GM23338 (cell line): ENCODE measurements at regions not wholly inside any gene's neighbourhood (a gene's known extent, or its start where the extent isn't known, plus 50 kb on each side); places are given as distances from the start of the nearest gene placed in this dataset.

ENCODE experiments used
- ATAC-seq: fragments of 200-7000 bp; cut with Tn5 transposase; 3 replicates; pipeline ENCODE4 v1.9.1; 2020
- DNase-seq: peaks from one replicate; pipeline ENCODE4 v3.0.0-alpha.2; 2015; ENCODE audit warnings: low spot score
- H2AFZ ChIP-seq: fragments of 200-600 bp; sonication (generic); 2 replicates; pipeline ENCODE4 v1.8.0; 2016; ENCODE audit warnings: antibody characterized with exemption, mild to moderate bottlenecking, moderate library complexity
- H3F3A ChIP-seq: fragments of 200-600 bp; sonication (generic); replicated peaks from 2 replicates; pipeline ENCODE4 v1.8.0; 2017; ENCODE audit warnings: antibody characterized with exemption, mixed run types, low read depth
- H3K27ac ChIP-seq: fragments of 200-600 bp; sonication (generic); 2 replicates; pipeline ENCODE4 v1.6.1; 2016; ENCODE audit warnings: low read depth
- H3K27me3 ChIP-seq: fragments of 200-600 bp; sonication (generic); 2 replicates; pipeline ENCODE4 v1.8.0; 2016; ENCODE audit warnings: mild to moderate bottlenecking, mixed run types, moderate library complexity; ENCODE audit not compliant: insufficient read depth
- H3K36me3 ChIP-seq: fragments of 200-600 bp; sonication (generic); 2 replicates; pipeline ENCODE4 v1.8.0; 2016; ENCODE audit warnings: mild to moderate bottlenecking; ENCODE audit not compliant: insufficient read depth
- H3K4me1 ChIP-seq: fragments of 200-600 bp; sonication (generic); 2 replicates; pipeline ENCODE4 v1.8.0; 2016; ENCODE audit warnings: mild to moderate bottlenecking, moderate library complexity; ENCODE audit not compliant: insufficient read depth
- H3K4me2 ChIP-seq: fragments of 200-600 bp; sonication (generic); 2 replicates; pipeline ENCODE4 v1.7.1; 2017; ENCODE audit warnings: mixed run types
- H3K4me3 ChIP-seq: fragments of 200-600 bp; sonication (generic); 2 replicates; pipeline ENCODE4 v1.6.1; 2016; ENCODE audit warnings: mixed run types
- H3K79me2 ChIP-seq: fragments of 200-600 bp; sonication (generic); replicated peaks from 2 replicates; pipeline ENCODE4 v1.8.0; 2017; ENCODE audit warnings: mild to moderate bottlenecking; ENCODE audit not compliant: insufficient read depth
- H3K9me2 ChIP-seq: fragments of 200-600 bp; sonication (generic); 2 replicates; pipeline ENCODE4 v1.8.0; 2017; ENCODE audit not compliant: insufficient read depth
- H4K20me1 ChIP-seq: fragments of 200-600 bp; sonication (generic); replicated peaks from 2 replicates; pipeline ENCODE4 v1.8.0; 2017; ENCODE audit warnings: mild to moderate bottlenecking; ENCODE audit not compliant: insufficient read depth
- H3K27ac Mint-ChIP-seq: 2 replicates; pipeline ENCODE4 v1.8.0; 2020; ENCODE audit warnings: inconsistent platforms, mild to moderate bottlenecking, moderate library complexity, mixed read lengths
- H3K27me3 Mint-ChIP-seq: 3 replicates; pipeline ENCODE4 v1.8.0; 2022; ENCODE audit warnings: low read depth, mild to moderate bottlenecking, moderate library complexity, mixed read lengths, inconsistent platforms; ENCODE audit not compliant: insufficient read depth, poor library complexity
- H3K36me3 Mint-ChIP-seq: 3 replicates; pipeline ENCODE4 v1.8.0; 2021; ENCODE audit warnings: low read depth, mild to moderate bottlenecking, inconsistent platforms, moderate library complexity, mixed read lengths
- H3K4me1 Mint-ChIP-seq: 3 replicates; pipeline ENCODE4 v1.8.0; 2020; ENCODE audit warnings: mild to moderate bottlenecking, inconsistent platforms, mixed read lengths
- H3K4me3 Mint-ChIP-seq: 3 replicates; pipeline ENCODE4 v1.8.0; 2021; ENCODE audit warnings: moderate library complexity, mild to moderate bottlenecking, inconsistent platforms, mixed read lengths
- H3K9me3 Mint-ChIP-seq: 3 replicates; pipeline ENCODE4 v1.8.0; 2020; ENCODE audit warnings: moderate library complexity, mild to moderate bottlenecking, inconsistent platforms, mixed read lengths
- CREB1 ChIP-seq: fragments of 250-450 bp; sonication (Bioruptor Pico); IDR thresholded peaks from 2 replicates; pipeline ENCODE4 v1.5.0; 2020; ENCODE audit warnings: low read depth, mild to moderate bottlenecking, moderate library complexity
- CTCF ChIP-seq, 2 experiments: fragments of 200-600 bp in 1 of 2; sonication (generic) in 1 of 2; conservative IDR thresholded peaks; 2 replicates each; pipeline versions ENCODE4 v1.5.1 to v1.6.1; 2016 to 2017; ENCODE audit warnings: antibody characterized with exemption in 2 of 2, low read depth in 2 of 2, mild to moderate bottlenecking in 2 of 2, moderate library complexity in 1 of 2
- ETS1 ChIP-seq: IDR thresholded peaks from 2 replicates; pipeline ENCODE4 v1.6.1; 2016; ENCODE audit warnings: antibody characterized with exemption
- EZH2 ChIP-seq: fragments of 200-600 bp; sonication (generic); IDR thresholded peaks from one replicate; pipeline ENCODE4 v1.8.0; 2017; ENCODE audit warnings: antibody characterized with exemption, mild to moderate bottlenecking, low read depth; ENCODE audit not compliant: unreplicated experiment
- EZH2phosphoT487 ChIP-seq: fragments of 200-600 bp; sonication (generic); IDR thresholded peaks from one replicate; pipeline ENCODE4 v1.8.1; 2018; ENCODE audit warnings: antibody characterized with exemption; ENCODE audit not compliant: unreplicated experiment
- JUNB ChIP-seq: IDR thresholded peaks from one replicate; pipeline ENCODE4 v1.6.1; 2016; ENCODE audit warnings: antibody characterized with exemption; ENCODE audit not compliant: unreplicated experiment
- NANOG ChIP-seq: IDR thresholded peaks from 2 replicates; pipeline ENCODE4 v1.6.1; 2016; ENCODE audit warnings: antibody characterized with exemption, borderline replicate concordance
- POLR2AphosphoS5 ChIP-seq: IDR thresholded peaks from 2 replicates; pipeline ENCODE4 v1.6.1; 2016; ENCODE audit warnings: antibody characterized with exemption, low read depth
- REST ChIP-seq: IDR thresholded peaks from one replicate; pipeline ENCODE4 v1.6.1; 2018; ENCODE audit warnings: antibody characterized with exemption; ENCODE audit not compliant: unreplicated experiment
- STAT1 ChIP-seq: IDR thresholded peaks from one replicate; pipeline ENCODE4 v1.6.1; 2016; ENCODE audit warnings: antibody characterized with exemption; ENCODE audit not compliant: unreplicated experiment
- ZNF114 ChIP-seq: fragments of 250-450 bp; sonication (Bioruptor Pico); IDR thresholded peaks from 2 replicates; pipeline ENCODE4 v1.5.0; 2020; ENCODE audit warnings: mild to moderate bottlenecking, moderate library complexity
- ZNF331 ChIP-seq: fragments of 250-450 bp; sonication (Bioruptor Pico); IDR thresholded peaks from 2 replicates; pipeline ENCODE4 v1.5.0; 2020; ENCODE audit warnings: low read depth, mild to moderate bottlenecking, moderate library complexity
- ZNF462 ChIP-seq: fragments of 250-450 bp; sonication (Bioruptor Pico); IDR thresholded peaks from 2 replicates; pipeline ENCODE4 v1.5.0; 2020; ENCODE audit warnings: mild to moderate bottlenecking, moderate library complexity

GRCh38 chr10:3996697-3997096 is 211.7 kb upstream of the KLF6 start:
- H3K79me2 ChIP-seq = no peaks in the 10 kb centered on the region
- H3K36me3 ChIP-seq = no peaks in the 10 kb centered on the region
- H4K20me1 ChIP-seq = no peaks in the 10 kb centered on the region
- no peaks in the 10 kb centered on the region for H3F3A ChIP-seq
- ATAC-seq (no peak), DNase-seq (no peak)
- H3K4me3 Mint-ChIP-seq = no peak overlapping the region
- H3K27ac Mint-ChIP-seq = no peak overlapping the region
- TF ChIP-seq STAT1 (no peak), CTCF (conservative IDR thresholded peaks at IDR 0.05; ENCODE audit: low read depth in 2 of 2) (no peak), ZNF331 (CRISPR knock-in tag) (no peak), REST (no peak), JUNB (no peak), ZNF114 (CRISPR knock-in tag) (no peak), ZNF462 (CRISPR knock-in tag) (no peak), NANOG (no peak), CREB1 (CRISPR knock-in tag) (no peak), POLR2AphosphoS5 (no peak), EZH2 (no peak), EZH2phosphoT487 (no peak), ETS1 (no peak)
- no peak overlapping the region for H3K4me3 ChIP-seq
- peaks cover 4% of the 10 kb centered on the region; the same call in 2 of the 3 replicates for H3K36me3 Mint-ChIP-seq
- no peak overlapping the region for H3K4me2 ChIP-seq
- H3K27me3 Mint-ChIP-seq = peaks cover 4% of the 10 kb centered on the region
- no peak overlapping the region for H2AFZ ChIP-seq
- H3K27ac ChIP-seq = no peak overlapping the region
- peaks cover 11% of the 10 kb centered on the region; the same call in 2 of the 3 replicates for H3K9me3 Mint-ChIP-seq
- peaks cover 1% of the 10 kb centered on the region; the same call in 1 of the 3 replicates for H3K4me1 Mint-ChIP-seq
- no peaks in the 10 kb centered on the region for H3K4me1 ChIP-seq
- H3K27me3 ChIP-seq = no peaks in the 10 kb centered on the region
- no peaks in the 10 kb centered on the region; the same call in 1 of the 2 replicates for H3K9me2 ChIP-seq
